ENCODE measurements at regions not wholly inside any gene's neighbourhood (a gene's known extent, or its start where the extent isn't known, plus 50 kb on each side); places are given as distances from the start of the nearest gene placed in this dataset.

- no peak for DNase-seq (ENCODE audit: low read depth)
These were observed 184.3 kb downstream of the TTLL2 start for GRCh38 chr6:167508919-167509852.

DNA sequence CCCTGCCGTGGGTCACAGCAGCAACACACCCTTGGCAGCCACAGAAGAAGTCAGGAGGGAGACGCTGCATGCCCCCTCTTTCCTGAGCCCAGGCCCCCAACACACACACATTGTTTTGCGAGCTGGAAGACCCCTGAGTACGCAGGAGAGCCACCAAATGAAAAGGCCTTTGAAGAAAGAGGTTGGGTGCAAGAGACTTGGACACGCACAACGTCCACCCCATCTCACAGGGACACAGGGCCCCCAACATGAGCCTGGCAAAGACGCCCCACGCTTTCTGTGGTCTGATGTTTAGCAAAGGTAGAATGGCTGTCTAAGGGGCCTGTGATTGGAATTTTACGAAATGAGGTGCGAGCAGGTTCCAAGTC is 185.0 kb downstream of the TTLL2 start:
- no peak for DNase-seq (ENCODE audit: low read depth)

- no peak for DNase-seq (ENCODE audit: low read depth)
These were observed 185.8 kb downstream of the TTLL2 start for GRCh38 chr6:167510648-167511047.

DNA sequence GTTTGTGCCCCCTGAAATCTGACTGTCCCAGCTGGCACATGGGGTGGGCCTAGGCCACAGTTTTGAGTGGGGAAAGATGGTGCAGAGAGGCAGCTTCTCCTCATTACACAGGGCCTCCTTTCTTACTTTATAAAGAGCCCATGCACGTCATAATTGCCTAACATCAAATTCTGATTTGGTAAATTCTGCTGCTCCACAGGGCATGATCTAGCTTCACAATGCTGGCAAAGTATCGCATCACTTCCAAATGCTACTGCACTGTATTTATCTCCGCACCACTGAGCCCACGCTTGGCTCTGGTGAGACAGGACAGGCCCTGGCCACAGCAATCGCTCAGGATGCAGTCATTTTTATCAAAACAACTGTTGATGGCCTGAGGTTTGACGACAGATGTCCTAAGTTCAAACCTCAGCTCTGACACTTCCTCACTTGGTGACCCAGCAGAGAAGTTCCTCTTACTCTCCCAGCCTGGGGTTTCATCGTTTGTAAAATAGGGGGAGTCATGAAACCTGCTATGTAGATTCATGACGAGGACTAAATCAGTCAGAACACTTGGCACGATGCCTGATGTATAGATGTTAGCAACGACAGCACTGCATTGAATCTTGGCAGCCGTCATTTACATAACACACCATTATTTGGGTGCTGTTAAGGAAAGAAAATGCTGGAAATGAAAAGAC is 187.9 kb downstream of the TTLL2 start:
- DNase-seq (ENCODE audit: low read depth) = no peak

DNA sequence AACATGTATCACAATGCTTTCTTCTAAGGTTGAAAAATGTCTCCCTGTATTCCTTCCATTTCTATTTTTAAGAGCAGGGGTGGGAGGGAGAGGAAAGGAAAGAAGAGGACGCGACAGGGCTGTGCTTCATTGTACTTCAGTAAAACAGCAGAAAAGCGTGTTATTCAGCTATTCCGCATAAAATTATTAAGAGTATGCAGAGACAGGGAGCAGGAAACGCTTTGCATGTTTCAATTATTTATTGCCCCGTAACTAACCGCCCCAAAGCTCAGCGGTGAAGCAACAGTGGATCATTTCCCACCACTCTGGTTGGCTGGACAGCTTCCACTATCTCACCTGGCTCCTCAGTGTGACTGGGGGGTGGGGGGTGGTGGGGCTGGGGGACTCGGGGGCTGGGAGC is 188.9 kb downstream of the TTLL2 start:
- no peak for DNase-seq (ENCODE audit: low read depth)

GRCh38 chr6:167514524-167514923 is 189.6 kb downstream of the TTLL2 start:
- no peak for DNase-seq (ENCODE audit: low read depth)

- DNase-seq (ENCODE audit: low read depth) = no peak
These were observed 191.1 kb downstream of the TTLL2 start for GRCh38 chr6:167515873-167516507.

- no peak for DNase-seq (ENCODE audit: low read depth)
These were observed 192.5 kb downstream of the TTLL2 start for GRCh38 chr6:167517254-167517916.

DNA sequence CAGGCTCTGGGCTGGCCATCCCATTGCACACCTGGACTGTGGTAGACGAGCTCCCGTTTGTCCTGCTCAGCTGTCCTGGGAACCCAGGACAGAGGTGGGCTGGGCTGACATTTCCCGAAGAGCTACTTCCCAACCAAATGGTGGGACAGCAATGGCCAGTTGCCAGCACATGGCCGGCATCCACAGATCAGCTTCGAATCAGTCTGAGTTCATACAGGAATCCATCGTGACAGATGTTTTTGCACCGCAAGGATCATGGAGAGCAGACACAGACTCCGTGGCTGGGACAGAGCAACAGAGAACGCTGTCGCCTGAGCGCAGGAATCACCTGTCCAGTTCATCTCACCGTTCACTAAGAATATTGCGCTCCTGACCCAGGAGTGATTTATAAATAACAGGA is 198.5 kb downstream of the TTLL2 start:
- DNase-seq (ENCODE audit: low read depth) = no peak

DNA sequence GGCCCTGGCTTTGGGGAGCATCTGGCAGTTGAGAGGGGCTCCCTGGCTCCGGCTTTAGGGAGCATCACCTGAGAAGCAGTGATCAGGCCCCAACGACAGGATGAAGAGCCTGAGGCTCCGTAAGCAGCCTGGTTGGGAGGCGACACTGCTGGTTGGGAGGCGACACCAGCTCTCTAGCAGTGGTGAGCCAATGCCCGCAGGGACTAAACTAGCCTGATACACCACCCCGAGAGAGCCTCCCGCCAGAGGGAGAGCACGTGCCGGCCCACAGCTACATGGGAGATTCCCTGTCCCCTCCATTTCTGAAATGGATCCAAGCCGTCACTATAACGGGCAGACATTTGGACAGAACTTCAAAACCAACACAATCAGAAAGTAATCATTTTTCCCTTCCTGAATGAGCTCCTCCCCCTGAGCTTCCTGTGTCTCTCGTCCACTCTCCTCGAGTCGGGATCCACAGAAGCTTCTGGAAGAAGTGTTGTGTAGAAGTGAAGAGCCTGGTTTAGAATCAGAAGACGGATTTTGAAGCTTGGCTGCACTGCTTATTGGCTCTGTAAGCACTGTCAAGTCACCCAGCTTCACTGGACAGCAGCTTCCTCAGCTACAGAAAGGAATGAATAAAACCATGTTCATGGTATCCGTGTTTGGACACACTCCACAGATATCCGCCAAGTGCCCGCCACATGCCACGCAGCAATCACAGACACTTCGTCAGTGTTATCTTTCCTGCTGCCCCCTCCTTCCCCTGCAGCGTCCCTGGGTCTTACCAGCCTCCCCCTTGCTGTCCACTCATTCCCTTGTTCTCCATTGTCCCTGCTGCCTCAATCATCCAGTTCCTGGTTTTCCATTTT is 199.6 kb downstream of the TTLL2 start:
- no peak for DNase-seq (ENCODE audit: low read depth)

GRCh38 chr6:167525774-167526173 is 200.9 kb downstream of the TTLL2 start:
- no peak for DNase-seq (ENCODE audit: low read depth)

DNA sequence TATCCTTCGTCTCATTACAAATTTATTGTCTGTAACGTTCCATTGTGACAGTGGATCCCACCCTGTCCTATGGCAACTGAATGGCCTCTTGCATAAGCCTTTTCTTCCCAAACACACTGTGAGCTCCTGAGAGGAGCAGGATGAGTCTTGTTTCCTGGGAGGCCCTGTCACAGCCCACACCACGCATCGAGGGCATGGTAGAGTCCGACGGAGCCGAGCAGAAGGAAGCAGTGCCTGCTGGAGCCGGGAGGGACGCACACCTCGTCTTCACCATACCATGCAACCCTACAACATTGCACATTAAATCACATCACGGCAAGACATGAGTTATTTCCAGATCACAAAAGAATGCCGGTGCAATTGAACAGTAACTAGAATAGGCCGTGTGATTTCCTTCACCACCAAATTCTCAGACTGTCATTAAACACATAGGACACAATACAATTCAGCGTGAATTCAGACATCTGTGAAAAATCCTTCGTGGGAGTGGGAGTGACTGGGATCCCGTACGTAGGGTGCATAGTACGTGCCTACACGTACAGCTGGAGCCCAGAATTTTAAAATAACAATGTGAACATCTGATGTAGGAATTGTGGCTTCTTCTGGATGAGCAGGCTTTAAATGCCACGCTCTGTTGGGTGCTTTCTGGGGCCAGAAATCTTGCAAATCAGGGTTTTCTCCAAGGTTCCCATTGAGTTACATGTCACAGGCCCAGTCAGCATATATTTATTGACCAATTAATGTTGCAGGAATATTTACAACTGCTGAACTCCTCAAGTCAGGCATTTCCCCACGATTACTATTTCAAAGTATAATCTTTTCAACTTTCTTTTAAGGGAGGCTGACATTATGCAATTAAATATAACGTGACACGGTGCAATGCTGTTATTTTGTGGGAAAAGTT is 201.8 kb downstream of the TTLL2 start:
- DNase-seq (ENCODE audit: low read depth) = no peak

DNA sequence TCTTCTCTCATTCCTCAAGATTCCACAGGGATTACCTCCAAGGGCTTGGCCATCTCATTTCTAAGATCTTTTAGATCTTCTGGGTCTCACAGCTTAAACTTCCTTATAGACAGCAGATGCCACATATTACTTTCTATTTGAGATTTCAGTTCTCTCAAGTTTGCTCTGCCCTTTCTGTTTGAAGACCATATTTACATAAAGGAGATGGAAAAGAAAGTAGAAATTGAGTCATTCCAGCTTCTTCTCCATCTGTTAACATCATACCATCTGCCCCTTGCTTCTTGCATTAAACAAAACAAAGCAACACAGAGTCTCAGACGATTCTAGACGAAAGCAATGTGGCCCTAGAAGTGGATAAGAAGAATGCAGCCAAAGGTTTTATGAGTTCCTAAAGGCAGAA is 203.4 kb downstream of the TTLL2 start:
- DNase-seq (ENCODE audit: low read depth) = no peak

GRCh38 chr6:167528976-167529375 is 204.1 kb downstream of the TTLL2 start:
- no peak for DNase-seq (ENCODE audit: low read depth)

DNA sequence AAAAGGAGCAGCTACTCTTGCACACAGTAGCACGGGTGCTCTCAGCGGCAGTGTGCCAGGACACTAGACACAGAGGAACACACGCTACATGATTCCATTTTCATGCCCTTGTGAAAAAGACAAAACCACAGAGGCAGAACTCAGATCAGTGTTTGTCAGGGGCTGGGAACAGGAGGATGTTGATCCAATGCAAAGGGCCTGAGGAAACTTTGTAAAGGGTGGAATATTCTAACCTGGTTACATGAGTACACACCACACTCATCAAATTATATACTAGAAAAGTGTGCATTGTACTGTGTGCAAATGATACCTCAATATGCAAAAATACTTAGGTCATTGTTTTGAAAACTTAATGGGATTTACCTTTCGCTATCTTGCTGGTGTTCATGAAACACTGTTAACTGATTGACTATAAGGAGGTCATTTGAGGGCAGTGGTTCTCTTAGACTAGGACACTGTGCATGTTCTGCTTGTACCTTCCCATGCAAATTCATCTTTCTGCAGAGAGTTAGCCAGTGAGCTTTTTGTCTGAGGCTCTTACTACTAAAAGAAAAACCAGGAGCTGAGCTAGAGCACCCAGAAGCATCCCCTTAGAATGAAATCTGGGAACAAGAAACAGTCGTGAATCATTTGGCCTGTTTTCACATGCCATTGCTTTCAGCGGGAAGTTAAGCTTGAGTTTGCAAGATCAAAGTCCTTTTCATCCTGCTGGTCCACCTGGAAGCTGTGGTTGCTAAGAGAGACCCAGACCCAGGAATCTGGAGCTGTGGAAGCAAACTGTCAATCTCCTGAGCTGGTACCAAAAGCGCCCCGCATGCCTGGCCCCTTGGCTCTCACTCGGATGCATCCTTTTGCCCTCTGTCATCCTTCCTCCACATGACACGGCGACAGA is 204.8 kb downstream of the TTLL2 start:
- no peak for DNase-seq (ENCODE audit: low read depth)

GRCh38 chr6:167530951-167531350 is 206.1 kb downstream of the TTLL2 start:
- DNase-seq (ENCODE audit: low read depth) = no peak

- no peak for DNase-seq (ENCODE audit: low read depth)
These were observed 207.8 kb downstream of the TTLL2 start for GRCh38 chr6:167532410-167533288.

DNA sequence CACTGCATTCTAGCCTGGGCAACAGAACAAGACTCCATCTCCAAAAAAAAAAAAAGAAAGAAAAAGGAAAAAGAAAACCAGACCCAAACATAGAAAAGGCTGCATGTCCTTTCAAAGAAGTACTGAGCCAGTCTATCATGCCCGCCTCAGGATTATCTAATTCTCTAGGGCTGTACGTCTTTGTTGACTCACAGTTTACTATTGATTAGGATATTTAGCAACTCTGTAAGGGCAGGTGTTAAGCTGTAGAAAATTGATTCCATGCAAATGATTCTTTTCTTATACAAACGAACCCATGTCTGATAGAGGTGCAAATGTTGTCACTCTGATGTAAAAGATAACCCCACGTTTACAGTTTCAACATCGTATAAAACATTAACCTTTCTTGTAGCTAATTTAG is 209.0 kb downstream of the TTLL2 start:
- no peak for DNase-seq (ENCODE audit: low read depth)
